ENCODE measurements at regions not wholly inside any gene's neighbourhood (a gene's known extent, or its start where the extent isn't known, plus 50 kb on each side); places are given as distances from the start of the nearest gene placed in this dataset.

DNA sequence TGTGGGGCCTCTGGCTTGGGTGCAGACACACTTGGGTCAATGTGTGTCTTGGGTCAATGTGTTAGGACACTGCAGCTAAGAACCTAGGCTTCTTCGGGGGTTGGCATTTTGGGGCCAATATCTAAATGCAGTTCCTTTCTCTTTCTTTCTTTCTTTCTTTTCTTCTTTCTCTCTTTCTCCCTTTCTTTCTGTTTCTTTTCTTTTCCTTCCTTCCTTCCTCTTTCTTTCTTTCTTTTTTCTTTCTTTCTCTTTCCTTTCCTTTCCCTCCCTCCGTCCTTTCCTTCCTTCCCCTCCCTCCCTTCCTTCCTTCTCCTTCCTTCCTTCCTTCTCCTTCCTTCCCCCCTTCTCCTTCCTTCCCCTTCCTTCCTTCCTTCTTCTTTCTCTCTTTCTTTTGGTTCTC is 57.7 kb upstream of the OSR1 start:
- Histone ChIP-seq H3K27me3 (no peaks in the 10 kb centered on the region), H3K4me3 (no peak overlapping the region), H3K27ac (no peak overlapping the region), H3K36me3 (no peaks in the 10 kb centered on the region), H3K4me1 (no peaks in the 10 kb centered on the region), H3K9me3 (no peaks in the 10 kb centered on the region)
- no peak for DNase-seq (ENCODE audit: extremely low spot score in 2 of 2)
- intact Hi-C loops (cut with DNase I), result no loop called here
- TF ChIP-seq, protein P1, sequence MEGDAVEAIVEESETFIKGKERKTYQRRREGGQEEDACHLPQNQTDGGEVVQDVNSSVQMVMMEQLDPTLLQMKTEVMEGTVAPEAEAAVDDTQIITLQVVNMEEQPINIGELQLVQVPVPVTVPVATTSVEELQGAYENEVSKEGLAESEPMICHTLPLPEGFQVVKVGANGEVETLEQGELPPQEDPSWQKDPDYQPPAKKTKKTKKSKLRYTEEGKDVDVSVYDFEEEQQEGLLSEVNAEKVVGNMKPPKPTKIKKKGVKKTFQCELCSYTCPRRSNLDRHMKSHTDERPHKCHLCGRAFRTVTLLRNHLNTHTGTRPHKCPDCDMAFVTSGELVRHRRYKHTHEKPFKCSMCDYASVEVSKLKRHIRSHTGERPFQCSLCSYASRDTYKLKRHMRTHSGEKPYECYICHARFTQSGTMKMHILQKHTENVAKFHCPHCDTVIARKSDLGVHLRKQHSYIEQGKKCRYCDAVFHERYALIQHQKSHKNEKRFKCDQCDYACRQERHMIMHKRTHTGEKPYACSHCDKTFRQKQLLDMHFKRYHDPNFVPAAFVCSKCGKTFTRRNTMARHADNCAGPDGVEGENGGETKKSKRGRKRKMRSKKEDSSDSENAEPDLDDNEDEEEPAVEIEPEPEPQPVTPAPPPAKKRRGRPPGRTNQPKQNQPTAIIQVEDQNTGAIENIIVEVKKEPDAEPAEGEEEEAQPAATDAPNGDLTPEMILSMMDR (IDR thresholded peaks at IDR 0.05), result no peak
- TF ChIP-seq POLR2A (IDR thresholded peaks at IDR 0.05) (no peak), POLR2AphosphoS5 (IDR thresholded peaks at IDR 0.05; ENCODE audit: insufficient read depth in 1 of 2, low read depth in 1 of 2) (no peak)

DNA sequence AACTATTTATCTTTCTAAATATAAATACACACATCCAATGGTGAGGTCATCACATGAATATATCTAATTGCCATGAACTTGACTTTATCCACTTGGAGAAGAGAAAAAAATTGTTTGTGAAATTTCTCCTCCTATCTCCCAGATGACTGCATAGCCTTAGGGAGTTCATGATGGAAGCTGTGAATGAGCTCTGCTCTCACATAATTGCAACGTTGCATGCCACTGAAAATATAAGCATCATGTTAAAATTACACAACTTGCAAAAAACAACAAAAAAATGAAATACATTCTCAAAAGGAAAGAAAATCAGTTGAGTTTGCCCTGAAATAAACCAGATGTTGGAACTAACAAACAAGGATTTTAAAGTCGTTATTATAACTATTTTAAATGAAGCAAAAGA is 50.6 kb upstream of the OSR1 start:
- Histone ChIP-seq H3K27me3 (no peaks in the 10 kb centered on the region), H3K36me3 (no peaks in the 10 kb centered on the region), H3K9me3 (no peaks in the 10 kb centered on the region), H3K27ac (no peak overlapping the region), H3K4me3 (no peak overlapping the region), H3K4me1 (no peaks in the 10 kb centered on the region)
- TF ChIP-seq POLR2A (IDR thresholded peaks at IDR 0.05), result no peak
- TF ChIP-seq POLR2AphosphoS5 (IDR thresholded peaks at IDR 0.05; ENCODE audit: insufficient read depth in 1 of 2, low read depth in 1 of 2), result no peak
- TF ChIP-seq, protein P1 (IDR thresholded peaks at IDR 0.05), result no peak
- DNase-seq (ENCODE audit: extremely low spot score in 2 of 2), result no peak
- intact Hi-C loops (cut with DNase I), result loop anchor here (5.0 kb wide), 1 partner anchor 97 kb away; no protein-coding TSS in a partner anchor

DNA sequence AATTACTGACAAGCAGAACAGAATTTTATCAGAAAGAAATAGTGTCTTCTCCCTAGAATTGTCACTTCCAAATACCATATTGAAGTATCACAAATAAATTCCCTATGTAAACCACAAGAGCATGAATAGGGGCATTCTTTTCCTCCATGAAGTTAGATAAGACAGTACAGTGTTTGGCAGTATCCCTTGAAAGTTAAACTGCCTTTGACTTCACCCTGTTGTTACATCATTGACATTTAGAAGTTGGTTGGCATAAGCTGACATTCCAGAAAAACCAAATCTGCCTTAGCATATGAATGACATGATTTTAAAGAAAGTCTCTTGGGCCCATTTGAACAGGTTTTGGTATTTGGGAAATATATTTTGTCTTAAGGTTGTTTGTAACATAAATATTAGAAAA is 50.2 kb upstream of the OSR1 start:
- TF ChIP-seq, protein P1 (IDR thresholded peaks at IDR 0.05), result no peak
- no peak for TF ChIP-seq POLR2A (IDR thresholded peaks at IDR 0.05)
- TF ChIP-seq POLR2AphosphoS5 (IDR thresholded peaks at IDR 0.05; ENCODE audit: insufficient read depth in 1 of 2, low read depth in 1 of 2), result no peak
- H3K36me3 ChIP-seq, result no peaks in the 10 kb centered on the region
- intact Hi-C loops (cut with DNase I), result loop anchor here (5.0 kb wide), 1 partner anchor 96 kb away; no protein-coding TSS in a partner anchor
- no peaks in the 10 kb centered on the region for H3K9me3 ChIP-seq
- H3K27me3 ChIP-seq, result no peaks in the 10 kb centered on the region
- no peak overlapping the region for H3K4me3 ChIP-seq
- no peak for DNase-seq (ENCODE audit: extremely low spot score in 2 of 2)
- no peaks in the 10 kb centered on the region for H3K4me1 ChIP-seq
- no peak overlapping the region for H3K27ac ChIP-seq

Data from vagina (tissue), 2 donors.